Lower leg skin (tissue), 4 donors: ENCODE measurements at regions not wholly inside any gene's neighbourhood (a gene's known extent, or its start where the extent isn't known, plus 50 kb on each side); places are given as distances from the start of the nearest gene placed in this dataset.

Experiments used
- DNase-seq, 2 donors: peaks; one replicate each; pipeline ENCODE4 v3.0.0-alpha.2; 2019; ENCODE audit warnings: low spot score in 2 of 2
- H3K4me3 ChIP-seq: fragments of 200-600 bp; sonication (generic); 2 replicates; pipeline ENCODE4 v1.5.1; 2017; ENCODE audit warnings: mild to moderate bottlenecking, low read depth; ENCODE audit not compliant: poor library complexity, severe bottlenecking
- CTCF ChIP-seq, 3 donors: fragments of 450-650 bp; IDR thresholded peaks; one replicate each; pipeline ENCODE4 v1.5.1; 2016; ENCODE audit warnings: antibody characterized with exemption in 3 of 3, mild to moderate bottlenecking in 3 of 3, moderate library complexity in 2 of 3
- POLR2A ChIP-seq, 2 donors: fragments of 450-650 bp; IDR thresholded peaks; one replicate each; pipeline ENCODE4 v1.6.1; 2016 to 2017; ENCODE audit warnings: antibody characterized with exemption in 2 of 2, mild to moderate bottlenecking in 1 of 2, moderate library complexity in 1 of 2
- WGBS, 2 donors: methylation state at CpG; one replicate each; pipeline ENCODE4 v1.1.5; 2018; 5-methylcytosine and 5-hydroxymethylcytosine counted together
- intact Hi-C: fragments of 100-400 bp; cut with DNase I; formaldehyde crosslinking; loops from one replicate; pipeline ENCODE4 v1.15.0; 2023; ENCODE audit warnings: low total_unique reads

GRCh38 chr13:70911286-70911685, 803.0 kb upstream of the KLHL1 start:
- TF ChIP-seq CTCF (IDR thresholded peaks at IDR 0.05) (no peak), POLR2A (IDR thresholded peaks at IDR 0.05) (no peak)
- 87 to 90% methylated on average over 1 of the region's 1 CpG for WGBS, 2 donors
- no peak for DNase-seq
- no peak overlapping the region for H3K4me3 ChIP-seq
- intact Hi-C loops, result no loop called here

GRCh38 chr13:70908795-70909194, 800.5 kb upstream of the KLHL1 start:
- no peak for DNase-seq
- WGBS, 2 donors, result 60 to 62% methylated on average over 3 of the region's 3 CpGs
- TF ChIP-seq POLR2A (IDR thresholded peaks at IDR 0.05), result no peak
- no peak for TF ChIP-seq CTCF (IDR thresholded peaks at IDR 0.05)
- intact Hi-C loops, result no loop called here
- no peak overlapping the region for H3K4me3 ChIP-seq

GRCh38 chr13:70905035-70905434, 796.8 kb upstream of the KLHL1 start:
- no peak for DNase-seq
- TF ChIP-seq POLR2A (IDR thresholded peaks at IDR 0.05) (no peak), CTCF (IDR thresholded peaks at IDR 0.05) (no peak)
- intact Hi-C loops, result no loop called here
- no peak overlapping the region for H3K4me3 ChIP-seq
- 27 to 34% methylated on average over 2 of the region's 2 CpGs for WGBS, 2 donors

- TF ChIP-seq CTCF (IDR thresholded peaks at IDR 0.05), result no peak
- TF ChIP-seq POLR2A (IDR thresholded peaks at IDR 0.05), result no peak
- no peak for DNase-seq
- no peak overlapping the region for H3K4me3 ChIP-seq
- intact Hi-C loops, result no loop called here
Observed at GRCh38 chr13:70896136-70896535, 787.9 kb upstream of the KLHL1 start.

GRCh38 chr13:70895599-70895998, 787.3 kb upstream of the KLHL1 start:
- no peak overlapping the region for H3K4me3 ChIP-seq
- no peak for DNase-seq
- TF ChIP-seq POLR2A (IDR thresholded peaks at IDR 0.05) (no peak), CTCF (IDR thresholded peaks at IDR 0.05) (no peak)
- intact Hi-C loops, result no loop called here
- 81 to 90% methylated on average over 3 of the region's 3 CpGs for WGBS, 2 donors

- no peak for TF ChIP-seq POLR2A (IDR thresholded peaks at IDR 0.05)
- no peak for TF ChIP-seq CTCF (IDR thresholded peaks at IDR 0.05)
- intact Hi-C loops, result no loop called here
- WGBS, 2 donors, result 68 to 76% methylated on average over 1 of the region's 1 CpG
- DNase-seq, result no peak
- H3K4me3 ChIP-seq, result no peak overlapping the region
Observed at GRCh38 chr13:70894258-70894657, 786.0 kb upstream of the KLHL1 start.
